ENCODE measurements at regions not wholly inside any gene's neighbourhood (a gene's known extent, or its start where the extent isn't known, plus 50 kb on each side); places are given as distances from the start of the nearest gene placed in this dataset.
"Not testable (repeated sequence)": the region's sequence is repeated elsewhere in the genome, so short reads cannot be mapped to it uniquely, and the experiment has no call there.

DNA sequence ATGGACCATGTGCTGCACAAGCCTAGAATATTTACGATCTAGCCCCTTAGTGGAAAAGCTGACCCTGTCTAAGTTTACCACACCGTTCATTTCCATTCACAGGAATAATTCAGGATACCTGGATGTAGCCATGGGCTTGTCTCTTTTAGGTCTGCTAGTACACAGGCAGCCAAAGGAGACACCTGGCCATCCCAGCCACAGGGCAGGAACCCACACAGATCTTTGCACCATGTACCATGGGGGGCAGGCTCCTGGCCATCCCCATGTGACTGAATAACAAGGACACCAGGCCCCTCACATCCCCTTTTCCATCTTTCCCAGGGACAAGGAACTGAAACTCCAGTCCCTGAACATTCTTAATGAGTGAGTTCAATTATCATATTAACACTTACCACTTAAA is 467.3 kb upstream of the MYT1L start:
- DNase-seq (ENCODE audit: low read depth): no peak

DNA sequence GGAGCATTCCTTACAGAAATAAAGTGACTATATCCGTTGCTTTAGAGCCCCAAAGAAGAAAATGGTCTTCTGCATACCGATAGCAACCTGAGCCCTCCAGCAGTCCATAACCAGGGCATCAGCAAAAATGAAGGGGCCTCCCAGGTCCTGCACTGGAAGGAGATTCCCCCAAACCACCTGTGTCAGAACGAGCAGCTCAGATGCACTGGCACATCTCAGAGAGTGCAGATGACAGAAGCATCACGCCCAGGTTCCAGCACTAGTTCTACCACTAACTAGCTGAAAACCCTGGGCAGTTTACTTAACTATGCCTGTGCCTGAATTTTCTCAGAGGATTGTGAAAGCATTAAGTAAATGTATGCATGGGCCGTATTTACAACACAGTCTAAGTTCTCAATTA is 466.7 kb upstream of the MYT1L start:
- no peak for DNase-seq (ENCODE audit: low read depth)

DNA sequence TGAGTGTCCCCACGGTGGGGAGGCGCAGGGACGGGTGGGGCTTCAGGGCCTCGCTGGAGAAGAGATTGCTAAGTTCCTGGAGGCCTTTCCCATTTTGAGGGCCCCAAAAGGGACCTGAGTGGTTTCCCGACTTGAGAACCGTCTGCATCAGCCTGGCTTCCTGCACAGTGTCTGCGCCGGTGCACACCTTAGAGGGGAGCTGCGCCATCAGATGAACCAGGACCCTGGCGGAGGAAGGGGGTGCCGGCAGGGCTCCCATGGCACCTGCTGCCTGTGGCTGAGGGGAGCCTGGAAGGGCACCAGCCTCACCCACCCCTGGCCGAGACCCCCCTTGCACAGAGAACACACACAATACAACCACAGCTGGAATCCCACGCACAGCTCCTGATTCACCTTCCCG is 465.1 kb upstream of the MYT1L start:
- DNase-seq (ENCODE audit: low read depth): no peak

DNA sequence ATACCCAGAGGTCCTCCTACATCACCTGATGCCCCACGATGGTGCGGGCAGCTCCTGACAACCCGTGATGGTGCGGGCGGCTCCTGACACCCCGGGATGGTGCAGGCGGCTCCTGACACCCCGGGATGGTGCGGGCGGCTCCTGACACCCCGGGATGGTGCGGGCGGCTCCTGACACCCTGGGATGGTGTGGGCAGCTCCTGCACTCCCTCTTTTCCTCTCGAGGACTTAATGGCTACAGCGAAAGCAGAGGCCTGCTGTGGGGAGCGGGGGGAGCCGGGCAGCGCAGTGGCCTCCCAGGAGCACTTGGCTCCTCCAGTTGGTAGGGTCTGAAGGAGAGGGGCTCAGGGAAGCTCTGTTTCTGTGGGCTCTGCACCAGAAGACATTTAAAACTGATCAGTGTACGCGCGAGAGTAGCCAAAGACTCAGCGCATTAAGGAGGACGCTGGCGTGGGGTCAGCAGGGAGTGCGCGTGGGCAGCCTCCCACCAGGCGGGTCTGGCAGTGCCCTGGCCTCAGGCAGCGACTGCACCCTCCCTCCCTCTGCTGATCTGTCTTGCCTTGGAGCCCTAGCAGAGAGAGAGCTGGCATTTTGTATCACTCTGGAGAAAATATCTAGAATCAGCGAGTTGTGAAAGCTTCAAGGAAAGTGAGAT is 464.5 kb upstream of the MYT1L start:
- no peak for DNase-seq (ENCODE audit: low read depth)

DNA sequence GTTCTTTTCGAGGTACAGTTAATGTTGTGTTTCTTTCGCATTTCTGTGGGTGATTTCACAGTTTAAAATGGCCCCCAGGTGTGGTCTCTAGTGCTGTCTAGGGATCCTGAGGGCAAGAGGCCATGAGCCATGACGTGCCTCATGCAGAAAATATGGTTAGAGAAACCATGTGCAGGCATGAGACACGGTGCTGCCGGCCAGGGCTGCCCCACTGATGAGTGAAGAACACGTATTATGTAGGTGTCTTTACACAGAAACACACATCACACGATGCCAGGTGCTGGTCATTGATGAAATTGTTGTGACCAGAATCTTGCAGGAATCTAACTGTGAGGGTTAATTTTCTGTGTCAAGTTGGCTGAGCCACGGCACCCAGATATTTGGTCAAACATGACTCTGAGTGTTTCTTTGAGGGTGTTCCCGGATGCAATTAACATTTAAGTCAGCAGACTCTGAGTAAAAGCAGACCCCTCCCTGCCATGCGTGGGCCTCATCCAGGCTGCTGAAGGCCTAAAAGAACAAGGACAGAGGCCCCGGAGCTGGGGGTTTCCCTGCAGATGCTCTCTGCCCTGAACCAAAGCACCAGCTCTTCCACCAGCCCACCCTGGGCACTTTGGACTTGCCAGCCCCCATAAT is 463.0 kb upstream of the MYT1L start:
- DNase-seq (ENCODE audit: low read depth): no peak

DNA sequence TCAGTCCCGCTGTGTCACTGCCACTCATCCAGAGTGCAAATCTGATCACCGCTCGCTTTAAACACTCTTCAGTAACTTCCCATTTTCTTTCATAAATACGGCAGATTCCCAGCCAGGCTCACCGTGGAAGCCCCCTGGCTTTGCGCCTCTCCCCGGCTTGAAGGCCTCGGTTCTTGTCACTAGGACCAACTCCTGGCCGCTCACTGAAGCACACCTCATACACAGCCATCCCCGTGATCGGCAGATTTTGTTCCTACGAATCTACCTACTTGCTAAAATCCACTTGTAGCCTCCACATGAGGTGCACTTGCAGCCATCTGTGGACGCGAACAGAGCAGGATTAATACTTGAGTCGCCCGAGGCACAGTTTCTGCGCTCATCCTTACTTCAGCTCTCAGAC is 462.4 kb upstream of the MYT1L start:
- DNase-seq (ENCODE audit: low read depth): no peak

DNA sequence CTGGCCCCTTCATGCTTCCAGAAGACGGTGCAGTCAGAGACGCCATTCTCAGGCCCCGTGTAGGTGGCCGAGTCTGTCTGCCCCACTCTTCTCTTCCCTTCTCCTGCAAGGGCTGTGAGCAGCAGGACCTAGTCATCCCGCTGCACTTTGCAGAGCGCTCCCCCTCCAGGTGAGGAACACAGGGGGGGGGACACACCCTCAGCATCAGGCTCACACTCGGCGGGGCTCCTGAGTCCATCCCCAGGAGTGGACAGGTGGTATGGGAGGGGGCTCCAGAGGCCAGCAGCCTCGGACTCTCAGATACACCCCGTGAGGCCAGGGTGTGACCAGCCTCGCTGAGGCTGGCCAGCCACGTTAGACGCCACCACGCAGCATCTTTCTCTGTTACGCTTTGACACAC is 460.5 kb upstream of the MYT1L start:
- no peak for DNase-seq (ENCODE audit: low read depth)

DNA sequence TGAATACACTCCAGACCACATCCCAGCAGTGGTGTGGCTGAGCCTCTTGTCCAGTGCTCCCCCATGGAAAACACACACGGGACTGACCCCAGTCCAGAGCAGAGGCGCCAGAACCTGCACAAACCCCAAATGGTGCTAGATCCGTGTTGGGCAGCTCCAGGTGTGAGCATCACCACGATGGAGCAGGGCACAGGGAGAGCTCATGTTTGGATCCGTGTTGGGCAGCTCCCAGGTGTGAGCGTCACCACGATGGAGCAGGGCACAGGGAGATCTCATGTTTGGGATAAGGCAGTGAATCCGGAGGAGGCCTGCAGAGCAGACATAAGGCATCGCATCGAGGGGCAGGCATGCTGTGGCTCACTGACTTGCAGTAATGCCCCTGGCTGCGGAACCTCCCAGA is 460.0 kb upstream of the MYT1L start:
- no peak for DNase-seq (ENCODE audit: low read depth)

DNA sequence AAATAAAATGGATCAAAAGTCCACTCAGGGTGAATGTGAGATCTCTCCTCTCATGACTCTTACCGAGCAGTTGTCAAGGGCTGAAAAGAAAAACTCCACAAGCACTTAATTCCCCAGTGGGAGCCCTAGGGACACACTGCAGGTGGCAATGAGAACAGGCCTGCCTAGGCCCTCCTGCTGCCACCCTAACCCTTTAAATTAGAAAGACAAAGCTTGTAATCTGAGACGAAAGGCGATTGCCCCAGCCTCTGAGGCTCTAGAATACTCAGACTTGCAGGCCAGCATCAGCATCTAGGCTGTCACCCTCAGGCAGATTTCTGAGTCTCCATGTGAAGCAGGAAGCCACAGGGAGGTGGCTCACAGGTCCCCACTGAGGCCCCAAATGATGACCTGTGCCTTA is 457.0 kb upstream of the MYT1L start:
- DNase-seq (ENCODE audit: low read depth): no peak

DNA sequence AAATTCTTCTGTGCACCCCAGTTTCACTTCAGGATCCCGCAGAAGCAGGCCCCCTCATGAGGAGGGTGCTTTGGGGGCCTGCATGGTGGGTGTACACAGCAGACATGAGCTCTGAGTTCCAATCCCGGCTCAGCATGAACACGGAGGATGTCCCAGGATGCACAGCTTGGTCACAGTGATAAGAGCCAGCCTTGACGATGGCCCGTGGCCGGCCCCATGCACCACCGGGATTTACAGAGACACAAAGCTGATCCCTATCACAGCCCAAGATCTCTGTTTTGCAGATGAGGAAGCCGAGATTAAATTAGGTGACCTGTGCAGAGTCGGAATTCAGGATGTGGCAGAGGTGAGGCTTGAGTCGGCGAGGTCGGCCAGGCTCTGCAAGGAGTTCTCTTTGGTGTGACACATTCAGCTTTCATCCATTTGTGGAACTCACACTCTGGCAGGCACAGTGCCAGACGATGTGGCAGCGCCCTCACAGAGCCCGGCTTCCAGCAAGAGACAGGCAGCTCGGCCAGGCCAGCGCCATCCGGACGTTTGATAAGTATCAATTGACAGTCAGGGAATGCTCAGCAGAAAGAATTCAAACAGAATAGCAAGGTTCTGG is 456.3 kb upstream of the MYT1L start:
- DNase-seq (ENCODE audit: low read depth): no peak

DNA sequence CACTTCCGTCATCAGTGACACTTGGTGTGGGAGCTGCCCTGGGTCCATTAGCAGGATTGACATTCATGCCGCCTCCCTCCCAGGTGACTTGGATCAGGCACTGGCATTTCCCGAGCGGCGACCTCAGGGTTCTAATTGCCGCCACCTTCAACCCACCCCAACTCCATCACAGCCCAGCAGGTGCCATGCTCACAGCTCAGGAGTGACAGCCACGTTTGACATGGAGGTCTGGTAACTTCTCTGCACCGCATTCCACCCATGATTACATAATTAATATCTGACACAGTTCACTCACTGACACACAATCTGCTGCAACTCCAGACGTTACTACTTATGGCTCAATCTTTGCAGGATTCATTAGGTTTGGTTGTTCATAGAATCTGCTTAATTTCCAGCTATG is 450.9 kb upstream of the MYT1L start:
- no peak for DNase-seq (ENCODE audit: low read depth)

DNA sequence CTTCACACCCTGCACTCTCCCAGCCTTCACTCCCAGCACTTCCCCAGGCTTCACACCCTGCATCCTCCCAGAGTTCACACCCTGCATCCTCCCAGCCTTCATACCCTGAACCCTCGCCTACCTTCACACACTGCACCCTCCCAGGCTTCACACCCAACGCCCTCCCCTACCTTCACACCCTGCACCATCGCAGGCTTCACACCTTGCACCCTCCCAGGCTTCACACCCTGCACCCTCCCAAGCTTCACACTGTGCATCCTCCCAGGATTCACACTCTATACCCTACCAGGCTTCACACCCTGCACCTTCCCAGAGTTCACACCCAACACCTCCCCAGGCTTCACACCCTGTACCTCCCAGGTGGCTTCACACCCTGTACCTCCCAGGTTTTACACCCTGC is 448.7 kb upstream of the MYT1L start:
- no peak for DNase-seq (ENCODE audit: low read depth)

DNA sequence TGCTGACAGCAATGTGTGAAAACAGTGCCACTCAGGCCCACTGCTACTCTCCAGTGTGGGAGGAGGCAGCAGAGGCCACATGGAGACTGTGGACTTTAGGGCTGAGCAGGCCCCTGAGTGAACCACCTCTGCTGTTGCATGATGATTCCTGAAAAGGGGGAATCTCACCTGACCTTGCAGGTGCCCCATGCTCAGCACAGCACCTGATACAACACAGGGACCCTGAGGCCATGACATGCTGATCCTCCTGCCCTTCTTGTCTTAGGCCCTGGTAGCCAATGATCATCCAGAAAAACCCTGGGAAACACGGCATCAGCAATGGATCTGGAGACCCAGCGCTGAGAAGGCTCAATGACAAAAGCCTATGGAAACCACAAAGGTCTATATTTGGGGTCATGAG is 446.8 kb upstream of the MYT1L start:
- no peak for DNase-seq (ENCODE audit: low read depth)

DNA sequence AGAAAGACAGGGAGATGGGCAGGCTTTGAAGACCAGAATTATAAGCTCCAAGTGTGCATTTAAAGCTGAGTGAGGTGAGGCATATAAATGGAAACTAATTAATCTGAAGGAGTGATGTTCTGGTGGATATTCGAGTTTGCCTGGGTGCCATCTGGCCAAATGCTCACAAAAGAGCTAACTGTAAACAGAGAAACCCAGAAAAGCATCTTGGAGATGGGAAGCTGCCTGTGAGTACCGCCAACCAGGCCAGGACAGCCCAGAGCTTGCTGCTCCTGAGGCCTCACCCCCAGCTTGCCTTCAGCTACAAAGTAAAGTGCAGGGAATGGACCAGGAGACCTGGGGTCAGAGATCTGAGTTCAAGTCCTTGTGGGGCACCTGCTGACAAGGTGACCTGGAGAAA is 446.1 kb upstream of the MYT1L start:
- no peak for DNase-seq (ENCODE audit: low read depth)

DNA sequence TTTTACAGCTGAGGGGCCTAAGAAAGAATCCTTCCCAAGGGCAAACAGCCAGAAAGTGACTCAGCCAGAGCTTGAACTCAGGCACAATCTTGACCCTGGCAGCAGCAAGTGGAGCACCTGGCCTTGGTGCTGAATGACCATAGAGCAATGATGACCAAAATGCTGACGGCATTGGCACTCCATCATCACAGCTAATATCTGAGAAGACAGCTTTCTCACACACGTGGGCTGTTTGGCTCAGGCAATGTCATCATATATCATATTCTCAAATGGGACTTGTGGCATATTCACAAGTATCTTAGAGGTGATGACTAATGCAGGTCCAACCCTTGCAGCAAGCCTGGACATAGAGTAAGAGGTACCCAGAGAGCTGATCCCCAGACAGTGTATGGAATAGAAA is 443.9 kb upstream of the MYT1L start:
- DNase-seq (ENCODE audit: low read depth): no peak

DNA sequence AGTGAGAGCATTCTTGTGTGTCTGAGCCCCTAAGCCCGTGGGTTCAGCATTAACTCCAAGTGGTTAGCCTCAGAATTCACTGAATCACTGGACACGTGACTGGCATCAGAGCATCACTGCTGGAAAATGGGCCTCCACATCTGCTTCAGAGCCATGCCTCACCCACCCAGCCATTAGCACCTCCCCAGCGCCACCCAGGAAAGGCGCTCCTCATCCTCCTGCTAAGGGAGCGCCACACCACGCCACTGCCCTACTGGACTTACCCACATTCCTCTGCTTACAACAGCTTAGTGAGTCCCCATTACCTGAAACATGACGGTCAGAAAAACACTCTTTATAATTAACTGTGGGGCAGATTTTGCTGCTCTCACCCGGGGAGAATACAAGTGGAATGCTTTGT is 442.6 kb upstream of the MYT1L start:
- no peak for DNase-seq (ENCODE audit: low read depth)

DNA sequence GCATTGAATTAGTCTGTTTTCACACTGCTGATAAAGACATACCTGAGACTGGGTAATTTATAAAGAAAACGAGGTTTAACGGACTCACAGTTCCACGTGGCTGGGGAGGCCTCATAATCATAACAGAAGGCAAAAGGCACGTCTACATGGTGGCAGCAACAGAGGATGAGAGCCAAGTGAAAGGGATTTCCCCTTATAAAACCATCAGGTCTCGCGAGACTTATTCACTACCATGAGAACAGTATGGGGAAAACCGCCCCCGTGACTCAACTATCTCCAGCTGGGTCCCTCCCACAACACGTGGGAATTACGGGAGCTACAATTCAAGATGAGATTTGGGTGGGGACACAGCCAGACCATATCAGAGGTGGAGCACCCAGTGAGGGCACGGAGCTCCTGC is 442.0 kb upstream of the MYT1L start:
- not testable (repeated sequence) for DNase-seq (ENCODE audit: low read depth)

DNA sequence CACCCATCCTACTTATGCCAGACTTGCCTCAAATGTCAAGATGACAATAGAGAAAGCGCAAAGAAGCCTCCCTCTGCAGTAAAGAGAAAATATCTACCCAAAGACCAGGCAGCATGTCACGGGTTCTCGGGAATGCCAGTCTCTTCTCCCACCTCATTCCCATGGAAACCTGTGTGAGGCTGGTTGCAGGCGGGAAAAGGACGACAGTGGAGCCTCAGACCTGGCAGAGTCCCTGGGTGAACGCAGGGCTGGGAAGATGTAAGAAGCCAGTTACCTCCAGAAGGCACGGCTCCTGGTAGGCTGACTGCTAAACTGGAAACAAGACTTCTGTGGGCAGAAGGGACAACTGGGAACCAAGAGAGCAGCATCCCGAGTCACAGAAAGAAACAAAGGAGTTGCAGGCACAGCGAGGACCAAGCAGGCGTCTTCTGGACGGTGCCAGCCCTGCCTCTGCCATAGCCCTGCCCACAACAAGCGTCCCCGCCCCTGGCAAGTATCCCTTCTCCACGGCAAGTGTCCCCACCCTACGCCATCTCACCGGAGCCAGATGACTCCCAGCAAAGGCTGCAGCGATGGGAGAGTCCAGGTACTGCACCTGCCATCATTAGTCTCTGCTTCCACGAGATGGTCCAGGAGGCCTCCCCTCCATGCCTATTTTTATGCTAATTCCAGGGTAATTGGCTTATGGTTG is 440.8 kb upstream of the MYT1L start:
- no peak for DNase-seq (ENCODE audit: low read depth)

DNA sequence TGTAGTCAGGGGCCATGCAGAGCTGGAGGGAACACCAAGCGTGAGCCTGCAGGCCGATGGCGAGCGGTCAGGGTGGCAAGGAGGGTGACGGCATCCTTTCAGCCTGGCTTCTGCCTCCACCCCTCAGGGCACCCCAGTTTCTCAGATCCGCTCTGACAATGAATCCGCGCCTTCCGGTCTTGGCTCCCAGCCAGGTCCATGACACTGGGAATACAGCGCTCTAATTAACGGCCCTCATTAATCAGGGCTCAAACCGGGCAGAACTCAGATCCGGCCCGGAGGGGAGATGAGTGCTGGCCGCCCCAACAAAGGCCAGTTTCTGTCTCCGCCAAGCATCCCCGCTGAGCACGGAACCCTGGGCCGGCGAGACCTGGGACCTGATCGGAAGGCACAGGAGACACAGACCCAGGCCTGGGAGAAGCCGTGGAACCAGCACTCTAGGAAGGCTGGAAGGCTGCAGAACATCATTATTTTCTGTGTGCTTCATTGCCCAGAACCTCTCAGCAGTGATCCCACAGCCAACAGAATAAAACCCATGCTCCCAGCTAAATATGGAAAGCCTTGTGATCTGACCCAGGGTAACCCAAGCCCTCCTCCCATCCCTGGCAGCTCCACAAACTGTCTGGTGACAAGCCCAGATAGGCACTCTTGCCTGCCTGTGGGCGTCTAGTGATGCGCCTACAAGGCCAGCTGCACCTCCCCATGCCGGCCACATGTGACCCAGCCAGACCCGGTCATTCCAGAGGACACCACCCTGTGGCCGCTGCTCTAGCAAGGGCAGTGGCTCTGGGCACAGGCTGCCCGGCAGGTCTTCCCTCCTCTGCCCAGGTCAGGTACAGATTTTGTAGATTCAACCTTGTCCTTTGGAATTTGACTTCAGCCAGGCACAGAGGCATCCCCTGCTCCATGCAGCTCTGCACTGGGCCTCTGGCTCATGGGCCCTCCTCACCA is 438.7 kb upstream of the MYT1L start:
- no peak for DNase-seq (ENCODE audit: low read depth)

DNA sequence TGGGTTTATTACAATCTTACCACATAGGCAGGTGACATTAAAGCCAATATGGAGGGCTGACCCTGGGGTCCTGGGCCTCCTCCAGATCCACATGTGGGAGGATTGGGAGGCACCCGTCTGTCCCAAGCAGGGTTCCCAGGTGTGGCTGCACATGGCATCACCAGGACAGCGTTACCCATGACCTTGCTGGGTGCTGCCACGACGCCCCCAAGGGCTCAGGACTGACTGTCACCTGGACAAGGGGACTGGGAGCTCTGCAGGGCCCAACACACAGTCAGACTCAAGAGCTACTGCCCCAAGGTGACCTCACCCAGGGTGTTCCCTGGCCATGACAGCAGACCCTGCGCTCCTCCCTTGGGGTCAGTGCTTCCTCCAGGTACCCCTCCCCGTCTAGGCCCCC is 437.4 kb upstream of the MYT1L start:
- DNase-seq (ENCODE audit: low read depth): no peak

DNA sequence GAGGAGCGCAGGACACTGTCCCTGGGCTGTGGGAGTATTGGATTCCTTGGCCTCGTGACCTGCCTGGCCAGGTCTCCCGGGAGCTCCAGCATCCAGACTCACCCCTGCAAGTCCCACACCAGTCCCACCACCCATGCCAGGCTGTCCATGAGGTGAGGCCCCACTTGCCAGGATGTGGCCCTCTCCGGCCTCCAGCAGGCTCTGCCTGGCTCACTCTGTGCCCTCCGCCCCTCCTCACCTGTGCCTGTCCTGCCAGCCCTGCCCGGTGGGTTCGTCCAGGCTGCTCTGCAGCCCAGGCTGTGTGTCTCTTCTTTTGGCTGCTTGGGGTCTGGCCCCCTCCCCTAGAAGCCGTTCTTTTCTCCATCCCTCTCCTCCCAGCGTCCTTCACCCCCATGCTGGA is 436.8 kb upstream of the MYT1L start:
- no peak for DNase-seq (ENCODE audit: low read depth)
